SK-N-MC (cell line): ENCODE measurements at regions not wholly inside any gene's neighbourhood (a gene's known extent, or its start where the extent isn't known, plus 50 kb on each side); places are given as distances from the start of the nearest gene placed in this dataset.

Source experiments
- EZH2 ChIP-seq: fragments of 200-600 bp; sonication (generic); IDR thresholded peaks from one replicate; pipeline ENCODE4 v1.6.1; 2017; ENCODE audit warnings: antibody characterized with exemption
- FOXP2 ChIP-seq: optimal IDR thresholded peaks from 2 replicates; pipeline ENCODE3; 2011; ENCODE audit warnings: mild to moderate bottlenecking, moderate library complexity; ENCODE audit not compliant: insufficient read depth; ENCODE audit errors: extremely low read length, control extremely low read depth
- POLR2AphosphoS5 ChIP-seq: IDR thresholded peaks from 2 replicates; pipeline ENCODE4 v1.6.1; 2012; ENCODE audit warnings: mild to moderate bottlenecking, low read depth, low read length, borderline replicate concordance

DNA sequence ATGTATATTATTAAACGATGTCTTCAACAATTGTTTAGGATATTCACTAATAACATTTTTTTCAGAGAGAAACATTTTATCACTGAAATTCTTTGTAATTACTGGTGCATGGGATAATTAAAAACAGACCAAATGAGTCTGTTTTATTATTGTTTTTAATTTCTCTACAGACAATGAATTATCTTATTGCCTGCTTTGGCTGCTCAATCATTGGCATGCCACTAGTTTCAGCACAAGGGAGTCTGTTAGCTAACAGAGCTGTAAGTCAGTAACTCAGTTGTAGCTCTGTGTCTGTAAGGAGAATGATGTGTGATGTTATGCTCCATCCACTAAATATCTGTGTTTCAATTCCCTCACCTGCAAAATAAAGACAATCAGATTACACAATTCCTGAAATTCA, 443.9 kb downstream of the PRR16 start:
- TF ChIP-seq EZH2: no peak
- TF ChIP-seq POLR2AphosphoS5: no peak
- TF ChIP-seq FOXP2: no peak
